HG02798 (cell line): ENCODE measurements at regions not wholly inside any gene's neighbourhood (a gene's known extent, or its start where the extent isn't known, plus 50 kb on each side); places are given as distances from the start of the nearest gene placed in this dataset.

Experiments used
- ATAC-seq: cut with Tn5 transposase; IDR thresholded peaks from one replicate; pipeline ENCODE4 v1.9.1; 2021; ENCODE audit warnings: mild to moderate bottlenecking; ENCODE audit not compliant: unreplicated experiment, poor library complexity

DNA sequence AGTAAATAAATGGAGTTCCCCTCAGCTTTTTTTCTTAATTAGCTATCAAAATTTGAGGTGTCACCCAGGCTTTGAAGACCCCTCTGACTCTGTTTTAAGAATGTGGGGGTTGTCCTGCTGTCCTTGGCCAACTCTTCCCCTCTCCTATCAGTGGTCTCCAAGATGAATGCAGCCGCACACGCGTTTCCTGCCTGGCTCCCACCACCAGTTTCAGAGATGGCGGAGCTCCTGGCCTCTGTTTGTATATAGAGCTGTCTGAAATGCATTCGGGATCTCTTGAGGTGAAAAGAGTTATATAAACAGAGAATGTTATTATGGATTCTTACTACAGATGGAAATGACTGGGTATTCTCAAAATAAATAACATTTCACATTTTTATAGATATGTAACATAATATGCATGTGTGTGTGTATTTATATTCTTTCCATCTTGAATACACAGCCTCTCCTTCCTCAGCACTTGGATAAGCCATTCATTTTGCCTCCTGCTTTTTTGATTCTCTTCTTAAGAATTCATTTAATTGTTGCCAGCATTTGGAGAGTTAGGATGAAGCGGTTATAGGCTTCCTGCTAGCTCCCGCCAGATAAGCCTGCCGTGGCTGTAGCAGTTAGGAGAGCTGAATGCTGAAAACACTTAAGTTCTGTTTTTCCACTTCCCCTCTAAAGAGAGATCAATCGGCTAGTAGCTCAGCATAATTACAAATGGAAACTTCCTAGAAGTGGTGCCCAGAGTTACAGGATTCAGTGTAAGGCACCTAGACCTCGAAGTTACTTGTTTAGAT lies 659.3 kb upstream of the FANCL start:
- no peak for ATAC-seq

DNA sequence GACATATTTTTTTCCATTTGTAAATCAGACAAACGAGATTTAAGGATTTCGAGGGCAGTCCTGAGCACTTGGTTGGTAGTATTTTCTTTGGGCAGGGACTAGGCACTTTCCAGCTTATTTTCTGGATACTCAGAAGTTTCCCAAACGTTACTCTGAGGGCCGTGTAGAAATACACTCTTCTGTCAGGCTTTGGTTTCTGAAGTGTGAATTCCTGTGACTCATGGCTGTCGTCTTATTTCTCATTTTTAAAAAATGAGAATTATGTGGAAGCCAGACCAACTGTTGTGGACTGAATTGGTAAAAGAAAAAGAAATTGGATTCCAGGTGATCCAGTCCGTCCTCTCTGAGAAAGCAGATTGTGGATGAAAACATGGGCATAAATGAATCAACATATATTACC lies 658.6 kb upstream of the FANCL start:
- no peak for ATAC-seq

DNA sequence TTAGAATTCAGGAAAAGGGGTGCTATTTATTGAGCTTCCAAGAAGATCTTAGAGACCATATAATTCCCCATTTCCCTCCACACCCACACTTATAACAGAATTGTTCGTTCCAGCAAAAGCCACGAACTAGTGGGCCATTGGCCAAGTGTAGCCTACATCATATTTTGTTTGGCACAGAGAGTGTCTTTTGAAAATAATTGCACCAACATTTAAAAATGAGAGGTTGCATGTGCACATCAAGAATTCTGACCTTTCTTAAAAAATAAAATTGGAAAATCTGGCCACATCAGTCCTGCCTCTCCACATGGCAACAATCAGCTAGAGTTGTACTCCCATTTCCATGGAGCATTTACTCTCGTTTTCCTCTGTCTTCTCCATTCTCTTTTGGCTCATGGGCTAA lies 655.5 kb upstream of the FANCL start:
- no peak for ATAC-seq

DNA sequence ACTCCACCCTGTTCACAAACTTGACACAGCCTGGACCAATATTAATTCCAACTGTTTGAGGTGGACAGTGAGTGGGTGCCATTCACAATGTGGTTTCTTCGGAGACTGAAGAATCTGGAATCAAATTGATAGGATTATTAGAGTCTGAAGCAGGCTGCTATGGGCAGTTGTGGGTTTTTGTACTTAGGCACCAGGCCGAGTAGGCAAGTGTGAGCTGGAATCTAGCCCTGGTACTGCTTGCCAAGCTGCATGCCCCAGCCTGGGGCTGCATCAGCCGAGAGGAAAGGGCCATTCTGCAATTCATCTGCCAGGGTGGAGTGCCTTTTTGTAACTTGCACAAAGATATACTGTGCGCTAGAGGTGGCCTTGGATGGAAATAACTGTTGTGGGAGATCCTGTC lies 654.7 kb upstream of the FANCL start:
- no peak for ATAC-seq

DNA sequence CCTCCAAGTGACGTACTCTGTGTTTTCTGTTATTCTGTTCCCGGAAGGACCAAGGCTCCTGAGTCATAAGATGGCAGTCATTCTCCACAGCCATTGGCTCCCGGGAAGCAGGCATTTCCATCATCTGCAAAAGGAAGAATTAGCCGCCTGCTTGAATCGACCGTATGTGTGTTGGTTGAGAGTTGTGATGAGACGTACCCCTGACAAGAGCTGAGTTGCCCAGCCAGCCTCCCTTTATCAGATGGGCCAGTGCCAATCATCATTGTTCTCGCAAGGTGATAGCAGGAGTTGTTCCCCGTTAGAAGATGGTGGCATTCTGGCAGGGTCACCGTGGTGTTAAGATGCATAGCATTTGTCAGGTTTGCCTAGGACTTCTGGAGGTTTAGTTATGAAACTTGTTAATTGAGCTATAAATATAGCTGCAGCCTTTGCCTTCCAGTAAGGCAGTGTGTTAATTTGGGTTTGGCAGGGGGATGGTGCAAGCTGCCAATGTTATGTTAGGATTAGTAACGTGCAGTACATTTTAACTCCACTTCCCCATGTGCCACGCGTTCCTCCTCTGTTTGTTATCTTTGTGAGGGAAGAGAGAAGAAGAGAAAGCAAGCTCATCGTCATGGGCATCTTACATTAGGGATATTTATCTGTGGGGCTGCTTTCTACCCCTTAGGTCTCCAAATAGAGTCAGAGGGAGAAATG lies 652.7 kb upstream of the FANCL start:
- no peak for ATAC-seq

DNA sequence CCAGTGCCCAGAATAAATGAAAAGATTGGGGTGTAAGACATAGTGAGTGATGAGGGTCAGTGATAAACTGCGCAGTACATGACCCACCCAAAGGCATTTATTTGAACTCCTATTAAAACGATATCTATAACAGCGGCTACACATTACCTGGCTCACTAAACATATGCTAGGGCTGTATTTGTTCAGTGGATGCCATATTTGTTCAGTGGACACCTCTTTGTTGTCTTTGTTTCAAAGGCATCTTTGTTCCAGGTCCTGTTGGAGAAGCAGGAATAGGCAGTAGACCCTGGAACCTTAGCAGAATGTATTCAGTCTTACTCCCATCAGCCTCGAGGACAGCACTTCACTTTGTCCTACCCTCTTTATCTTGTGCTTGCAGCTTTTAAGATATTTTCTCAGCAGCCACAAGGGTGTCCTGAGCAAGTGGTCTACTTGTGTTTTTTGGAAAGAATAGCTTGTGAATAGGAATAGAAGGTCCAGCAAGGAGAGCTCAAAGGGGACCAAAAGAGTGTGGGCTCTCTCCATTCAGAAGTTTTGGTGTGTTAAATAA lies 650.8 kb upstream of the FANCL start:
- no peak for ATAC-seq

DNA sequence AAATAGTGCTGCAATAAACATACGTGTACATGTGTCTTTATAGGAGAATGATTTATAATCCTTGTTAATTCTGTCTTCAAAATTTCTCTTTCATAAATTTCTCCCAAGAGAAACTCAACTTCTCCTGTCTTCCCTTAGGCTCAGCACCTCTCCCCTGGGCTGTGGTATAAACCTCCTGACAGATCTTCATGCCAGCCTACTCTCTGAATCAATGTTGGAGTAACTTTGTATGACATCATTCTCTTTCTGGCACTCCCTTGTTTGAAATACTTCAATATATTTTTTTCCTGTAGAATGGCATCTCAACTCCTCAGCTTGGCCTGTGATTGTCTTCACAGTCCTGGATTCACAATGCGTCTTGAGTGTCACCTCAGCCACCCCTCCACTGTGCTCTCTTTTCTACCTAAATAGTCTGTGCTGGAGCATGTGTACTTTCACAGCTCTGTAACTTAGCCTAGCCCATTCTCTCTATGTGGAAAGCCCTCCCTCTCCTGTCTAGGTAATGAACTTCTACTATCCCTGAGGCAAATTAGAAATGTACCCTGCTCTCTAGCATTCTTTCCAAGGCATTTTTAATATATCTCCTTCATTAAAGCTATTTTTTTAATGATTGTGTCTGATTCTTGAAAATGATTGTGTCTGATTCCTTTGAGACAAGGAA lies 649.9 kb upstream of the FANCL start:
- no peak for ATAC-seq

DNA sequence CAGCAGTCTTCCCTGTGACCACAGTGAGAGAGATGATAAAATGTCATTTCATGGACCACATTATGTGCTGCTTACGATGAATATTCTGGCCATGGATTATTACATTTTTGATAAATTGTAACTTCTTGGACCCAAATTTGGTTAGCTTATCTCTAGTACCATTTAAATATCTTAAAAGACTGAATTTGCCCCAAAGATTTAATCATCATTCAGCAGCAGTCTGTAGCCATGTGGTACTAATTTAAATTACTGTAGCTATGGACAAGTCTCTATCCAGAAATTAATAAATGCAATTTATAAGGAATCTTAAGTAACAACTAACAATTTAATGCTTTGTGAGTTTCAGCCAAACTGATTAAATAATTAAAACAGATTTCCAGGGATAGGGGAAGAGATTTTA lies 644.9 kb upstream of the FANCL start:
- ATAC-seq, result no peak

DNA sequence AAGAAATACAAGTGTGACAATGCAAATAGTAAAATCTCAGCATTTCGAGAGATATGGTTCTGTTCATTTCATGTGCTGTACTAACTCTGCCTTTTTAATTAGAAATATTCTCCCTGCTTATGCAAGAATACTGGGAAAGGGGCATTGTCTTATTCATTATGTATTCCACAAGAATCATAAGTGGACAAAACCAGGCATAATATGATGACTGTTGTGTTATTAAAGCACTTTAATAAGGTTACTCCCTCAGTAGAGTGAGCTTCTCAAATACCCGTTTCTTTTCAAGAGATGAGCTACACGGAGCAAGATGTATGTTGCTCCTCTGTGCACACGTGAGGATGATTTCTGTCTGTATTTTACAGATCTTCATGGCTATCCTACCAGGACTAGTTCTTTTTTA lies 638.7 kb upstream of the FANCL start:
- ATAC-seq, result no peak

DNA sequence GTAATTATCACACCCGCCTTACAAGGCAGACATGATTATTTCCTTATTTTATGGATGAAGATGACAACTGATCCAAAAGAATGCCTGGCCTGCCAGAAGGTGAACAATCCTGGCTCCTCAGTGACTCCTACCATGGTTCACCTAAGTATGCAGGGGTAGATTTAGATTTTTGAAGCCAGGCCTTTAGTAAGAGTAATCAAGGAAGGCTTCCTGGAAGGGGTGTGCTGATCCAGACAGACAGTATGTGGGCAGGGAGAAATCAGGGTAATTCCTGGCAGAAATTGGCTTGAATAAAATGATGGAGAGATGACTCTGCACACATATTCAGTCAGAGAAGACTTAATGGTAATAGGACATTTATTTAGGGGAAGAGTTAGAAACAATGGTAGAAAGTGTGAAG lies 637.7 kb upstream of the FANCL start:
- no peak for ATAC-seq

DNA sequence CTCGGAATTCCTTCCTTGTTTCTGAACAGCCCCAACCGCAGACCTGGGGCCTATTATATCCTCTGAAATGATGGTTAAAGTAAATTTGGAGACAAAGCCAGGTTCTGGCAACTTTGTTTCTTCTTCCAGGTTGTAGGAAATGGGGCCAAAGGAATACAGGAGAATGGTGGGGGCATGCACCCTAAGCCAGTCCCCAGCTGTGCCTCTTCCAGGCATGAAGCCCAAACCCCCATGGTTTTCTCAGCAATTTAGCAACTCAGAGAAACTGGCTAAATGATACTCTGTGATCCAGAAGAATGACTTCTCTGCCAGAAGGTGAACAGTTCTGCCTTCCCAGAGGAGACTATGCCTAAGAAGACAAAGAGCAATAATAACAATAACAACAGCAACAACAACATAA lies 635.0 kb upstream of the FANCL start:
- ATAC-seq, result no peak

DNA sequence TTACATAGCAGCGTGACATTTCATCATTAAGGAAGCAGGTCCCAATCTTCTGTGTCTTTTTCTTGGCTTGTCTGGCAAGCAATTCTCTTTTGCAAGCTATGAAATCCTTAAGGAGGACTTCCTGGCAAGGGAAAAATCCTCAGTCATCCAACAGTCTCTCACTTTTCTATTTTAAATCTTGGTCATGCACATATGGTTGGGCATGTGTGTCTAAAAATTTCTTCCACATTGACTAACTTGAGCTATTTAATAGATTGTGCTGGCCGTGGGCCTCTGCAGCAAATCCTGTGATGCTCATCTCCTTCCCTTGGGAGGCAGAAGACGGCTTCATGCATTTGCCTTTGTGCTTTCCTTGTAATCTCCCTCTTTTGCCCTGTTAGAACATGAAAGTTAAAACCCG lies 634.3 kb upstream of the FANCL start:
- no peak for ATAC-seq

DNA sequence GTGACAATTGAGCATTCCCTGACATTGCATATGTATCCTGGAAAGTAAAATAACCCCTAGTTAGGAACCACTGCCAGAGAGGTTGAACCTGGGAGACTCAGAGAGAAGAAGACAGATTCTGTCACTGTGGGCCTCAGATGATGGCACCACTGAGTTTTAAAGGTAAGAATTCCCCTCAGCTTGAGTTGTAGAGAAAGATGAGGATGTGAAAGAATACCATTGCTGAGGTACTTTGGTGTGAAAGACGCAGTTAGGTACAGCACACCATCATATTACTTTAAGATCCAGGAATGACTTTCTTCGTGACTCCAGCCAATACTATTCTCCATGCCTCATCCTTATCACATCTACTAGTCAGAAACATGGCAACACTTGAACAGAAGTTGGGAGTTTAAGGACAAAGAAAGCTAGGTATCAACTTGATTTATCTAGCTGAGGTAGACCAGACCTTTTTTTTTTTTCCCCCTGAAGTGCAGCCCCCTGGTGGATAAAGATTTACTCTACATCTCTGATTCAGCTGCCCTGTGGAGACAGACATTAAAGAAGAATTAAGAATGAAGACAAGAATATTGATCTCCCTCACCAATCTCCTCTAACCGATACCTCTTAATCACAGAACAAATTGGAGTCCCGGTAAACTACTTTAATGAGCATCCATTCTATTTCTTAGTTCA lies 630.5 kb upstream of the FANCL start:
- no peak for ATAC-seq

DNA sequence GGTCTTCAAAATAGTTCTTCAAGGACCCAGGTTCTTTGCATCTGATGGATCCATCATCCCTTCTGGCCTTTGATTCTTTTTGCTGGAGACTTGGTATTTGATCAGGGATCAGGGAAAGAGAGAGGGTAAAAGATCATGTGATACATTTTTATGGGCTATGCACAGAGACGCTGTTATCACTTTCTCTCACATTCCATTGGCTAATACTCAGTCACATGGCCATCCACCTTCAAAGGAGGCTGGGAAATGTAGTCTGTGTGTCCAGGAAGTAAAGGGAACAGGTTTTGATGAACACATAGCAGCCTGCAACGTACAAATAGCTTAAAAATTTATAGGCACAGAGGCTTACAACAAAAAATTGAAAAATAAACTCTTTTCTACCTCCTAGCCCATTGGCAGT lies 629.6 kb upstream of the FANCL start:
- peak; percentile 75 for ATAC-seq

DNA sequence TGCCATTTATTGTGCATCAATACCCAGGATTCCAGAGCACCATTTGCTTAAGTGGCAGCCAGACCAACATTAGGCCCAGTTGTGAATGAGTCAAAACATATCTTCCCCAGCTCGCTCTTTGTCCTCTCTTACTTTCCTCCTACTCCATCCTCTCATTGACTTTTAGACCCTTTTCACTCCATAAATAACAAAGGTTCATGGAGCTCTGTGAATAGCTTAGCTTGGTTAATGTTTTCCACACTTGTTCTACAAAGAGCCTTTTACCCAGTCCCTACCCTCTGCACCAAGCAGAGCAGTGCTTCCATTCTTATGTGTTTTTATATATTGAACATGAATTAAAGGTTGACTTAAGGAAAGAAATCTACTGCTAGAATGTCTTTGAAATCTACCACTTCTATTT lies 625.8 kb upstream of the FANCL start:
- ATAC-seq, result no peak

DNA sequence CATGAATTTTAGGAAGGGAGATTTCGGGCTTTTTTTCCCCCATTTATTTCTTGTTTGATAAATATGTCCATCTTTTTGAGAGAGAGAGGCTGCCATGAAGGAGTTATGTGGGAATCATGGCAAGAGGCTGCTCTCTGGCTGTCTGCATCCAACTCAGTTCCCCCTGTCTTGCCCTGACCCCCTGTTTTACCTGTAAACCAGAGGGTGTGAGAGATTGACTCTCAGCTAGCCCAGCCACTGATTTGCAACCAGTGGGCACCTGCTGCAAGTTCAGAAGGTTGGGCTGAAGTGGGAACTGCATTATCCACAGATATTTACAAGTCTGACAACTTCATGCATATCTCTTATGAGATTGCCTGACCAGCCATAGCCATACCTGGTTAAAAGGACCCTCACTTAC lies 625.4 kb upstream of the FANCL start:
- no peak for ATAC-seq

DNA sequence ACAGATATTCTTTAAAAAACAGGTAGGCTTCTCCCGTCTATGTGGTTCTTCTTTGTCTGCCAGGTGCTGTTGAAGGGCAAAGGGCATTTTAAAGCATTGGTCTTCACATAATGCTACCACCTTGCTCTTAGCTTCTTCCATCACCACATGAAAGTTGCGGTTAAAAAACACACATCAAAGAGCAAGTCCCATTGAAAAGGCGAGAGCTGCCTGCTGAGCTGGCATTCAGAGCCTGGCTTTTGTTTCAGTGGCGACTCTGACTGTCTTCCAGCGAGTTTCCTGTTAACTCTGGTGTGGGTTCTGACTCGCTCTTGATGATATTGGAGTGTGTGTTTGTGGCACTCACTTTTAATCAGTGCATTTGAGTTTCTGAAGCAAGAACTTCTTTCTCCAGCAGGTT lies 624.9 kb upstream of the FANCL start:
- ATAC-seq, result no peak

DNA sequence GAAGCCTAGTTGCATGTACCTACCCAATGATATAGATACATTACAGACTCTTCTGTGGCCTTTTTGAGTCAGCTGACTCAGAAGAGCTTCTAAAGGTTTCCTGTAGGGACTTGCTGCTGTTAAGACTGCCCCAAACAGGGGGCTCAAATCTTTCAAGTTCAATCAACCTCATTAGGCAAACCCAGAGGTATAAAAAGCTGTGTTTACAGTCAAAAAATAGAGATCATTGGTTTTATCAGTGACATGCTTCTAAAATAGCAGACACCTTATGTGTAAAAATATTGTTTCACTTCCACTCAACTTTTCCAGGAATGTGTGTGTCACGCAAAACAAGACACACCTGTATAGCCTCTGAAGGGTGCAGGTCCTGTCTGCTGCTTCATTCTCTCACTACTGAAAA lies 624.3 kb upstream of the FANCL start:
- ATAC-seq, result peak; percentile 49

DNA sequence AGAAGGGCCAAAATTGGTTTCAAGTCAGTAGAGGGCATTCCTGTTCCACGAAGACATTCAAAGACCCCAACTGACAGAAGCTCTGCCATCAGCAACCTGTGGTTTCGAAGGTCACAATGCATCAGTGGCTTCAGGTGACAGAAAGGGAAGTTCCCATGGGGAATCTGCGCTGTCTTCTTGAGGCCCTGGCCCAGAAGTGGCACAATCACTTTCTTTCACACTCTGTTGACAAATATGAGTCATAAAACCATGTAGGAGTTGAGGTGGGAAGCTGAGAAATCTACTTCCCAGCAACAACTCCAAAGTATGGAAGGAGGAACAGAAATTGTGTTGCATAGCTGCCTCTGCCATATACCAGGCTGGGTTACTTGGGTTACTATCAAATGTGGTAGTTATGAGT lies 621.1 kb upstream of the FANCL start:
- ATAC-seq, result peak; percentile 44

DNA sequence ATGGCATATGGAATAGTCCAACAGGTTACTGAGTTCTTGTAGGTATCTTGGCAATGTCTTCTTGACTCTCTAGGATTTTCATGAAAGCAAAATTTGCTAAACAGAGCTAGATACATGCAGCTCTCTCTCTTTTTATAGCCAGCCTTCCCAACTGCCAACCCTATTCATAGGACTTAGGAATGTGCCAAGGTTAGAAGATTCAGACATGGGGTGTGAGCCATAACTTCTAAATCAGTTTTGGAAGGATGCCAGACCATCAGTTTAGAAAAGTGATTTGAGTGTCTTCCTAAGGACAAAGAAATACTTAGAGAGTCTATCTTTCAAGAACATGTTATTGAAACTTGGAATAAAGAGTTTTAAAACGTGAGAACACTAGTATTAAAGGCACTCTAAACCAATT lies 619.5 kb upstream of the FANCL start:
- ATAC-seq, result no peak

DNA sequence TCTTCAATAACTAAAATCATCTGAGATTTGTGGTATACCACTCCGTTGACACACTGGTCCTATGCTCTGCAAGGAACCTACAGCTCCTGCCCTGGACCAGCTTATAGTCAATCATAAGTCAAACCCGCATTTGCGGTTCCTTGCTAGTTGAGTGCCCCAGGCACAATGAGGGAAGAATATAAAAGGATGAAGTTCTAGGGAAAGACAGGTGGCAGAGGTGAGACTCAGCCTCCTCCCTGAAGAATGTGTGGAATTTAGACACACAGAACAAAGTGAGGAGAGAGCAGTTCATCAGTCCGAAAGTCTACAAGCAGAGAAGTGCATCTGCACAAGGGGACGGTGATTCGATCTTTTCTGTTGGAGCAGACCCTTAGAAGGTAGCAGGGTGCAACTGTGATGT lies 615.0 kb upstream of the FANCL start:
- ATAC-seq, result no peak
